HG03469 (cell line): ENCODE measurements at regions not wholly inside any gene's neighbourhood (a gene's known extent, or its start where the extent isn't known, plus 50 kb on each side); places are given as distances from the start of the nearest gene placed in this dataset.
A peak's percentile ranks its signal among the peaks of the same experiment; 100 is the strongest.

Experiments used
- ATAC-seq: cut with Tn5 transposase; IDR thresholded peaks from one replicate; pipeline ENCODE4 v1.9.1; 2021; ENCODE audit warnings: mild to moderate bottlenecking, moderate library complexity, moderate number of reproducible peaks; ENCODE audit not compliant: unreplicated experiment

DNA sequence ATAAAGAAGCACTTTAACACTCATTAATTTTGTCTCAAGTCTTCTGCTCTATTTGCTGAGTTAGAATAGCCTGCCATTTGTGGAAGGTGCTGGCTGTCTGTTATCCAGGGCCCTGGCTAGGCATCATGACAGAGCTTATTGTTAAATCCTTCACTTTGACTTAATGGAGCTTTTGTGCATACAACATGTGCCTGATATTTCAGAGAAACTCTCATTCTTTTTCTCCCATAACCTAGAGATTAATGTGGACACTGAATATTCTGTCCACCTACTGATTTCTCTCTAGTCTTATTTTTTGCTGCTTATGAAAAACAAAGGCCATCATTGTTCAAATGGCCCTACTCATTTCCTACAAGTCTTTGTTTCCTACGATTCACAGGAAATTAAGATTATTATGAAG lies 383.1 kb upstream of the HTR2A start:
- no peak for ATAC-seq

DNA sequence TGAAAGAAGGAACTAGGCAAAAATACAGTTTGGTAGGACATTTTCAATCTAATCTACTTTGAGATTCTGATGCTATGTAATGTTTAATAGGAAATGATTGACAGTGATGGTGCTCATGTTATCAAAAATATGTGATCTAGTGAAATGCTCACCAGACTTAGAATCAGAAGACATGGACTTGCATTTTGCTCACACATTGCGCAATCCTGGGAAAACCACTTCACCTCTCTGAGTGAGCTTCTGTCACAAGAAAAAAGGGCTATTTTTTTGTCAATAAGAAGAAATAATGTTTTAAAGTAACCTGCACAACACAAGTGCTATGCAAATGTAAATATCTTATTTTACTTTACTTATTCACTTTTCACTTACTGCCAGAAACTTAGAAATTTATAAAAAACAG lies 380.9 kb upstream of the HTR2A start:
- no peak for ATAC-seq

DNA sequence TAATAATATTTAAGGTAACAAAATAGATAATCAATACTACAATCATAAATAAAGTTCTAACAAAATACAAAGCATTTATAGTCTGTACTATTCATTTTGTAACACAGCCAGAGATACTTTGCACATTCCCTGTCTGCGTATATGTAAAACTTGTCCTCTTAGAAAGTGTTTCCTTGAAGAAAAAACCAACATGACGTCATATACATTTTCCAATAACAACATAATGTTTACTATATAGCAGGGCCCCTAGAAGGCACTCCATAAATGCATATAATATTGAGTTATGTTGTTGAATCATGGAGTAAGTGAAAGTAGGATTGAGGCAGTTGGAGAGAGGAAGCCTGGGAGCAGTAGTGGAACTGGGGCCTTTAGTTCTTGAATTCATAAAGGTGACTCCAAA lies 371.4 kb upstream of the HTR2A start:
- ATAC-seq, result no peak

DNA sequence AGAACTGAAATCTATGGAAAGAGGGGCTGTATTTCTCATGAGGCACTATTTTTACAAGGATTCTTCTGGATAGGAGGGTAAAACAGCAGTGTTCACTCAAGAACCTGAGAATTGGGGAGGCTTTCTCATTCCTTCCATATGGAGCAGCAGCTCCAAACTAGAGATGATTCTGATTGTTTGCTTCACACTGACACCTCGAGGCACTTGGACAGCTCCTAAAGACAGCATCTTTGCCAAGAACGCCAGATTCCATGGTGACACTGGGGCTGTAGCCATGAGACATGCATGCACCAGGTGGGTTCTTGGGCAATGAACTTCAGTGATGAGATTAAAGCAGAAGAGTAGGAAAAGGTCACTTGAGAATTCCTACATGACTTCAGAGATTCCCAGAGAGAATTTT lies 361.5 kb upstream of the HTR2A start:
- ATAC-seq, result no peak

DNA sequence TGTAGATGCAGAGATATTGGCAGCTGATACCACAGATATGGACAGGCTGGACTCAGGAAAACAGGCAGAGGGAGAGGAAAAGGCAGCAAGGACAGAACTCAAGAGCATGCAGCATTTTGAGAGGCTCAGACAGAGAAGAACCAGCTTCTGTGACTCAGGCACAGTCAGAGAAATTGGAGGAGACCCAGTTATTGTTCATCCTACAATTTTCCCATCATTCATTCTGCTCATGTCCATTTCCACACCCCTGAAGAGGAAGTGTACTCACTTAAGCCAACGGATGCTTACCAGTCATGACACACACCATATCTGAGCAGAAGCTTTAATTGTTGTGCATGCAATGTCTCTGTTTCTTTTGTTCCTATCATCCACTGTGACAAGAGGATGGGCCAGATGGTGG lies 359.8 kb upstream of the HTR2A start:
- ATAC-seq, result no peak

DNA sequence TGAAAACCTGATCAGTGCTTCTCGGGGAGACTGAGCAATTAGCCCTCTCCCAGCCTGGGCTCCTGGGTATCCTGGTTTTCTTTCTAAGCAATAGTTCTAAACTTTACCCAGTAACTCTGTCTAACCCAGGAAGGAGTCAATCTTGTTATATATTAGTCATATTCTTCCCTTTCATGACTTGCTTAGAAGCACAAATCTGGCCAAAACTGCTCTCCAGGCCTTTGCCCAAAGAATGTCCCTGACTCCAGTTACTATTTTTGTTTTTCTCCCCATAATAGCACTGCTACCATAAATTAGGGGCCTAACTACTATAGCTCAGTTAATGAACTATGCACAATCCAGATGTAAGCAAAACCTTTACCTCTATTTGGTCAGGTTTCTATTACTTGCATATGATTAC lies 355.8 kb upstream of the HTR2A start:
- no peak for ATAC-seq

DNA sequence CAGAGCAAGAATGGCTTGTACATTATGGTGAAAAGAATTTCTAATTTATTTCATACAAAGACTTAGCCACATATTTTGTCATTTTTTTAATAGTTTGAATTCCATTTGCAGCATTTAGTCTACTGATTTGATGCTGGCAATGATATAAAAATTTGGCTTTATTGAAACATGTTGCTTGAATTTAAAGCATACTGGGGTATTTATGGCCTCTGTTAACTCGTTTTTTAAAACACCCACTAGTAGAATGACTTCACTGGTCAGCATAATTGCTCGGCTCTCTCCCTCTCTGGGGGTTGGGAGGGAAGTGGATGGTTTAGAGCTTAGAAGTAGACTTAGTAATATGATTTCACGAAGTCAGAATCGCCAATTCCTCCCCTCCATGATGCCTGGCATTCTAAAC lies 354.9 kb upstream of the HTR2A start:
- no peak for ATAC-seq

DNA sequence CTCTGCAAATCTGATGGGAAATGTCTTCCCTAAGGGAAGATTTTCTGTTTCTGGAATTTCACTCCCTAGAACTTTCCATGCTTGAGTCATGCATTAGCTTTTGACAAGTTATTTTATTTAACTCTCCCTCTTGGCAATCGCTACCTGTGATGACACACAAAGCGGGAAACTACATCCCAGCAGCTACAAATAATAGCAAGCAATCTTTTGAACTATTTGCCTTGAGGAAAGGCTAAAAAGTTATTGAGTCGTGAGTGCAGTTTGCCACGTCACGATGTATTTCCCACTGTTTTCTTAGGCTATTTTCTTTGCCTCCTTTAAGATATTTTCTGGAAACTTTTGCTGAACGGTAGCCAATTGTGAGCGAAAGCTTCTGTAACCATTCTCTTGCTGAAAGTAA lies 353.3 kb upstream of the HTR2A start:
- no peak for ATAC-seq

DNA sequence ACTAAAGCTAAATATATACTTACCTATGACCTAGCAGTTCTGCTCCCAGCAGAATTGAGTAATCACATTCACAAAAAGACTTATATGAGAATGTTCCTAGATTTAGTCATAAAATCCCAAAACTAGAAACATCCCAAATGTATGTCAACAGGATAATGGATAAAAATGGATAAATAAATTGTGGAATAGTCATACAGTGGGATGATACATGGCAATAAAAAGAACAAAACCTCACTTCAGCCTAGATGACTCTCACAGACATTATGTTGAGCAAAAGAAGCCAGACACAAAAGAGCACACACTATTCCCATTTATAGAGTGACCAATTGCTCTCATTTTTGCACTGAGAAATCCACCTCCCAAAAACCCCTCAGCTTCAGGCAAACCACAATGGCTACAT lies 352.4 kb upstream of the HTR2A start:
- ATAC-seq, result no peak

DNA sequence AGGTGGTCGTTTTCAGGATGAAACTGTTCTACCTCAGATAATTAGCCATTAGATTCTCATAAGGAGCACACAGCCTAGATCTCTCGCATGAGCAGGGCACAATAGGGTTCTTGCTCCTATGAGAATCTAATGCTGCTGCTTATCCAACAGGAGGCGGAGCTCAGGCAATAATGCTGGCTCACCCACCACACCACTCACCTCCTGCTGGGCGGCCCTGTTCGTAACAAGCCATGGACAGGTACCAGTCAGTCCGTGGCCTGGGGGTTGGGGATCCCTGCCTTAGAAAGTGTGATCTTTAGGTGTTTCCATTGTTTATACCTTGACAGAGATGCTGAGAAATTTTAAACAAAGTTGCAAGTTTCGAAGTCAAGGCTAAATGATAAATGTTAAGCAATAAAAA lies 344.6 kb upstream of the HTR2A start:
- no peak for ATAC-seq

DNA sequence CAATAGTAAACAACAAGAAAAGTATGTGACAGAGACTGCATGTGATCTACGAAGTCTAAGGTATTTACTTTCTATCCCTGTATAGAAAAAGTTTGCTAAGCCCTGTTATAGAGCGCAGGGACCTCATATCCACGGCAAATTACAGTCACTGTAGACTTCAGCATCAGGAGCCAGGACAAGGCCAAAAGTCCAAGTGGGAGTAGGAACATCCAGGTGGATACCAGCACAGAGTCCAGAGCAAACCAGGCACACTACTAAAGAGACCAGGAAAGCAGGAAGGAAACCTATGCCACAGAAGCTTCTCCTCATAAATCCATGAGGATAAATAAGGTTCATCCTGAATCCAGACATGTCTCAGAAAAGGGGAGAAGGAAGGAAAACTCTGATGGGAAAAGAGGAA lies 342.2 kb upstream of the HTR2A start:
- no peak for ATAC-seq

DNA sequence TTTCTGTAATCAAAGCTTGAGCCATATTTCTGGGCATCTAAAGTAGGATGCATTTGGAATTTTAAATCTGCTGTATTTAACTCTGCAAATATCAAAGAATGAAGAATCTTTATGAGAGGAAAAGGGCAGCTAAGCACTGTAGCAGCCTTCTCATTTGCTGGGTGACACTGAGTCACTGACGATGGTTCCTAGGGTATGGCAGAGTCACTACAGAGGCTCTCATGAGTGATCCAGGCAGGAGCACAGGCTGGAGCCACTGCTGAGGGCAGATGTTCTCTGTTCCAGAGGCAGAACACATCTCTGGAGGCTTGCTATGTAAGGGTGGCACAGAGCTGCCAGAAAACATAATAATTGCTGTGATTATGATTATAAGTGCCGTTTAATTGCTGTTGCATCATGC lies 340.7 kb upstream of the HTR2A start:
- no peak for ATAC-seq

DNA sequence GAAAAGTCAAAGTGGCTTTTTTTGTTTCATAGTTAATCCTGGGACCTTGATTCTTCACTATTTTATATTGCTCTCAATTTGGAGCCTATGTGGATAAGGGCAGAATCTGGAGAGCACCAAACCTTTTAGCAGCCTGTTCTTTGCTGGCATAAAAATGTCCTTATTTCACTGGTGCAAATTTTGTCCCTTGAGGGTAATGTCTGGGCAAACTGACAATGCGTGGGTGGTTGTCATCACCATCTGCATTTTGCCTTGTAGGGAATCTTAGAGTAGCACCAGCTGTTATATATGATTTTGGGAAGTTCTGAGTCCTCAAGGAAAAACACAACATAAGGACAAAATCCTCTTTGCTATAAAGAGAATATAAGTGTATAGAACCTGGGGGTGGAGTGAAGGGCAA lies 336.9 kb upstream of the HTR2A start:
- no peak for ATAC-seq

DNA sequence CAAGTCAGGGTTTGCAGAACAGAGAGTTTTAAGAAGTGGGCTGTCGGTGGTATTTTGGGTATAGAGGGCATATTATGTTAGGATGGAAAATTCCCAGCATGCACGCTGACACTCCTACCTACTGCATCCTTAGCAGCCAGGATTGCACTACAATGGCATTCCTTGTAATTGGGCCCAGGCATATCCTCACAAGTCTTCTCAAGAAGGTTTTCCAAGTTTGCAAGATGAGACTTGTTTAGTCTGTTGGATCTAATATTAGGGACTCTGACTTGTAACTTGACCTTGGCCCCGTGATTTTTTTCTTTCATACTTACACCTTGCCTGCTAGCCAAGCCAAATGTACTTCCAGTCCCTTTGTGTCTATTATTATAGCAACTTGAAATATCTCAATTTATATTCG lies 335.7 kb upstream of the HTR2A start:
- no peak for ATAC-seq

DNA sequence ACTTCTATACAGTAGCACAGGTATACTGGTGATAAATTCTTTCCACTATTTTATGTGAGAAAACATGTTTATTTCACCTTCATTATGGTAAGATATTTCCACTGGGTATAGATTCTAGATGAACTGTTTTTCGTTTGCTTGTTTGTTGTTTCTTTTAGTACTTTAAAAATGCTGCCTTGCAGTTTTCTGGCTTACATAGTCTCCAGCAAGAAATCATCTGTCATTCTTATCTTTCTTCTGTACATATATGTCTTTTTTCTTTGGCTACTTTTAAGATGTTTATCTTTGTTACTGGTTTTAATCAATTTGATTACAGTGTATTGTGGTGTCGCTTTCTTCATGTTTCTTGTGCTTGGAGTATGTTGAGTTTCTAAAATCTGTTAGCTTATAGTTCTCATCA lies 333.3 kb upstream of the HTR2A start:
- no peak for ATAC-seq

DNA sequence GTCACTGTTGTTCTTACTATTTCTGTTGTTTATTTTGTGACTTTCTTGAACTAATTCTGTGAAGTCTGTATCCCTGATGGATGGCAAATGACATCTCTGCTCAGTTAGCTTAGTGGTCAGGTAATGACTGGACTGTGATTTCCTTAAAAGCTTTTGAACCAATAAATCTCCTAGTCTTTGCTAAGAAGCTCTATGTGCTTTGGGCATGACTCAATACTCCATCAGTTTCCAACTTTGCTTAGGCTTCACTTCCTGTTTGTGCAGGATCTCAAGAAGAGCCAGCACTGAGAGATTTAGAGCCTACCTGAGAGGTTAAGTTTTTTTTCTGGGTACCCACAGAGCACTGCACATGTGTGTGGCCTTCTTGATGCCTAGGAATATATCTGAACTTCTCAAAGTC lies 329.7 kb upstream of the HTR2A start:
- ATAC-seq, result no peak

DNA sequence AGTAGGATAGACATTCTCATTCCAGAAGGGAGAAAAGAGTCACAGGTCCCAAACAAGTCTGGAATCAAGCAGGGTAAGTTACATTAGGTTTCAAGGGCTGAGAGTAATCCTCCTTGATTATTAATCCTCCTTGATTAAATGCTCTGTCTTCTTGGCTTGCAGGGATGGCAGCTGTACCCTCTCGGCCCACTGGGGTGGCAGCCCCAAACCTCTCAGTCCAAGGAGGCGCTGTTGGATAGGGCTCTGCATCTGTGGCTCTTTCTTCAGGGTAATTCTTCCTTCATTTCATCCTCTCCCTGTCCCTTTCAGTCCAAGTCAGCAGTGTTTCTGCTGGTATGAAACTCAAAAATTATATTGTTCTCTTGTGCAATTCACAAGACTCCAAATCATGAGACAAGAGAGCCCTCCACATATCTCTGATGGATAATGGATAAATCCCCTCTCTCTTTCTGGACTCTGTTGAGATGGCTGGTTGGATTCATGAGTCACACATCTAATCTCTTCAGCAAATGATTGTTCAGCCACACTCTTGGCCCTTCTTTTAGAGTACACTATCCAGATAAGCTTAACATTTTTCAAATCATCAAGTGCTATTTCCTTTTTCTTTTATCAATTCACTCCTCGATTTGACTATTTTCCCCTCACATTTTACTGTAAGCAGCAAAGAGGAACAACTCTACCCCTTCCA lies 323.7 kb upstream of the HTR2A start:
- ATAC-seq, result no peak

DNA sequence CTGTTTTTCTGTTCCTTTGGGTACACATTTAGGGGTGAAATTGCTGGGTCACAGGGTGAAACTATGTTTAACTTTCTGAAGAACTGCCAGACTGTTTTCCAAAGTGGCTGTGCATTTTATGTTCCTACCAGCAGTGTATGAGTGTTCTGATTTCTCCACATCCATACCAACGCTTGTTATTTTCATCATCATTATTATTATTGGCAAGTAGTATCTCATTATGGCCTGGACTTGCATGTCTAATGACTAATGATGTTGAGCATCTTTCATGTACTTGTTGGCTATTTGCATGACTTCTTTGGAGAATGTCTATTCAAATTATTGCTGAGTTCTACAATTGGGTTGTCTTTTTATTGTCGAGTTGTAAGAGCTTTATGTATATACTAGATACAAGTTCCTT lies 321.8 kb upstream of the HTR2A start:
- ATAC-seq, result no peak

DNA sequence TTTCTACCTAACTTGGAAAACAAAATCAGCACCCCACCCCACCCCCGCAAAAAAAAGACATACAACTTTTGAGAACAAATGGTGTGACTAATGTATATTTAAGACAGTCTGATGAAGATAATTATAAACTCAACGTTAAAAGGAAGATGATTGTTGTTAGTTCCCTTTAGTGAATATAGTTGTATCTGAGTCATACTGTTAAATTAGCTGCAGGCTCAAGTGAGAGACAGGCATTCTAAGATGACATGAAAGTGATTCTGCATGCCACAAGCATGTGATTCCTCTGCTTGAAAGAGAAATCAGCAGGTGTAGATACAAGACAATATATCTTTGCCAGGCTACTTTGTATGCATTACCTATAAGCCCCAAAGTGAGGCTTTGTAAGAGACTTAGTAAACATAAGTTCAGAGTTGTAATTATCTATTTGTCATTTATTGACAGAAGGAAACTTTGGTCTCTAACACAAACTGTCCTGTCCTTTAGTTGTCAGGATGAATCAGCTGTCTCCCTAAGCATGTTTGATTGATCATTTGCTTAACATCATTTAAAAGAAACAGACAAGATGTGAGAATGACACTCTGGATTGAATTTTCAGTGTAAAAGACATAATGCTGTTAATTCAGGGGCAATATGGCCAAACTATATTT lies 319.4 kb upstream of the HTR2A start:
- peak; percentile 50 for ATAC-seq

DNA sequence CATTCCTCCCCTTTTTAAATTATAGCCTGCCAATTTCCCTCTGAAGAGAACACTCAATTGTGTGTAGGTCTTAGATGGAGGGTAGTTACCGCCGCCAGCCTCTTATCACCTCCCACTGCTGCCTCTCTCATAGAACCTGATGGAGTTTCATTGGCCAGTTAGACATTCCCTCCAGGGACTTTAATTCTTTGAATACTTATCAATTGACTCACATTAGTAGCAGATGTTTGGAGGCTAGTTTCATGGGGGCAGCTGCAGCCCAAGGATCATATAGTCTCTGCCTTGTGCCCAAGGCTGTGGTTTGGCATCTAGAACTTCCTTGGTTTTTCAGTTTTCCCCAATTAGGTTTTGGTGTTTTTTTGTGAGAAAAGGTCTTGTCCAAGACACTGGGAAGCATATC lies 318.9 kb upstream of the HTR2A start:
- ATAC-seq, result no peak

DNA sequence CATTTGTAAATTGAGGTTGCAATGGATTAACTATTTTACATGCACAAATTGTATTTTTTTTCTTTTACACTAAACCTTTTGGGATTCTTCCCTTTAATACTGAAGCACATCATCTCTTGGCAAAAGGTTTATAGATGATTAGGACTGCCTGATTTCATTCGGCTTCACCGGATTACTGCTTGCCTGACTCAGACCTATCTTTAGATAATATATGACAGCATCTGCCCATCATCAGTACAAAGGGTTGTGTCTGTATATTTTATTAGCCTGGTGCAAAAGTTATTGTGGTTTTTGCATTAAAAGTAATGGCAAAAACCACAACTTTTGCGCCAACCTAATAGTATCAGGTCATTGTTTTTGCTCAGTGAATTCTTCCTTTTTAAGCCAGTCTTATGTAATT lies 316.2 kb upstream of the HTR2A start:
- no peak for ATAC-seq

DNA sequence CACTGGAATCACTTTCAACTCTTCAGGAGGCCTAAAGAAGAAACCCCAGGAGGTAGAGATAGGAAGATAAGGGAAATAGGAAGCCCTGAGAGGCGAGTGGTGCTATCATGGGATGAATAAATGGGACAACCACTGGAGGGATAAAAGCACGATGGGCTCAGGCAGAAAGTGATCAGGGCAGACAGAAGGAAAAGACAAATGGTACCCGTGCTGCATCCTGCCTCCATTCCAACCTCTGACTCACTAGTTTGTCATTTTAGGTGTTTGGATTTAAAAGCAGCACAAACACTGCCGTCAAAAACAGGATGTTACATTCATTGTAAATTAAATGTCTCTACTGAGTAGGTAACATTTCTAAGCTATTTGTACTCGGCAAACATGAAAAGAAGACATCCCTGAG lies 314.3 kb upstream of the HTR2A start:
- no peak for ATAC-seq

DNA sequence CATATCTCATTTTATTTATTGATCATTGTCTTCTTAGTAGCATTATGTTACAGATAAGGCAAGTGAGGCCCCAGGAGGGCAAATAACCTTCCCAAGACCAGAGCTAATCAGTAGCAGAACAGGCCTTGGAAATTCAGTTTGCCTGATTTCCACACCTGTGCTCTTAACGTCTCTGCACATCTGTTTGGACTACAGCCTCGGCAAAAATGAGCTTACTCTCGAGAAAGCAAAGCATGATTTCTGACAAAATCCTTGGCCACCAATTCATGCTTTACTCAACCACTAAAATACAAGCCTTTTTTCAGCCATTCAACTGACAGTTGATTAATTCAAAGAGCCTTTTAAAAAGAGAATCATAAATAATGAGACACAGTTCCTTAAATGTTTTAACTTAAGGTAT lies 309.3 kb upstream of the HTR2A start:
- no peak for ATAC-seq
